H1 (cell line): ENCODE measurements at regions not wholly inside any gene's neighbourhood (a gene's known extent, or its start where the extent isn't known, plus 50 kb on each side); places are given as distances from the start of the nearest gene placed in this dataset.

Experiments used
- CTCF ChIA-PET: fragments of 300-600 bp; sonication (Branson Sonifier 250); formaldehyde crosslinking; loops from one replicate; lab custom pipeline; 2021; ENCODE audit not compliant: partially characterized antibody; lab: Charles Lee
- POLR2A ChIA-PET: fragments of 300-600 bp; sonication (Branson Sonifier 250); formaldehyde crosslinking; loops from one replicate; lab custom pipeline; 2021; ENCODE audit warnings: inconsistent platforms; ENCODE audit not compliant: partially characterized antibody; lab: Charles Lee
- DNase-seq, 2 experiments: peaks; one replicate each; pipeline versions ENCODE4 v3.0.0 to v3.0.0-alpha.2; 2010 to 2022; ENCODE audit warnings: low spot score in 2 of 2, low read depth in 1 of 2, mixed read lengths in 1 of 2
- FAIRE-seq: peaks from 2 replicates; lab custom pipeline; 2011; peaks lifted over from hg19 to GRCh38; lab: Jason Lieb, UNC
- H2AFZ ChIP-seq: 2 replicates; pipeline ENCODE4 v1.8.1; 2012; ENCODE audit warnings: low read length, inconsistent platforms
- H2AK5ac ChIP-seq: 2 replicates; pipeline ENCODE4 v1.6.1; 2013; ENCODE audit warnings: low read depth, low read length
- H2BK120ac ChIP-seq: replicated peaks from 2 replicates; pipeline ENCODE3; 2013; ENCODE audit warnings: low read depth, low read length, inconsistent platforms
- H2BK12ac ChIP-seq: 2 replicates; pipeline ENCODE4 v1.6.1; 2013; ENCODE audit warnings: low read depth, low read length
- H2BK15ac ChIP-seq: 2 replicates; pipeline ENCODE4 v1.6.1; 2013; ENCODE audit warnings: low read length
- H2BK20ac ChIP-seq: 2 replicates; pipeline ENCODE4 v1.6.1; 2013; ENCODE audit warnings: low read length
- H2BK5ac ChIP-seq: 2 replicates; pipeline ENCODE4 v1.6.1; 2013; ENCODE audit warnings: low read depth, low read length
- H3K14ac ChIP-seq: 2 replicates; pipeline ENCODE4 v1.6.1; 2013; ENCODE audit warnings: inconsistent platforms; ENCODE audit not compliant: insufficient read length
- H3K18ac ChIP-seq: 2 replicates; pipeline ENCODE4 v1.6.1; 2013; ENCODE audit warnings: low read length; ENCODE audit errors: extremely low read depth
- H3K23ac ChIP-seq: 2 replicates; pipeline ENCODE4 v1.6.1; 2013; ENCODE audit warnings: inconsistent platforms; ENCODE audit not compliant: insufficient read length
- H3K23me2 ChIP-seq: 2 replicates; pipeline ENCODE4 v1.6.1; 2013; ENCODE audit warnings: low read depth, low read length
- H3K27ac ChIP-seq: 2 replicates; pipeline ENCODE4 v1.6.1; 2011; ENCODE audit warnings: low read depth, low read length, inconsistent platforms
- H3K27me3 ChIP-seq, 4 experiments: replicated peaks in 1 of 4; 1 replicate in 1 of 4; 2 replicates in 3 of 4; pipeline versions ENCODE4 v1.6.1 to v1.8.1; 2011 to 2013; ENCODE audit warnings: low read length in 3 of 4, mild to moderate bottlenecking in 3 of 4, inconsistent platforms in 2 of 4, mixed read lengths in 2 of 4, moderate library complexity in 1 of 4; ENCODE audit not compliant: control insufficient read depth in 3 of 4, insufficient read depth in 3 of 4; ENCODE audit errors: extremely low read depth in 1 of 4
- H3K36me3 ChIP-seq, 4 experiments: 2 replicates each; pipeline versions ENCODE4 v1.6.1 to v1.8.1; 2011 to 2013; ENCODE audit warnings: mild to moderate bottlenecking in 4 of 4, low read length in 3 of 4, moderate library complexity in 2 of 4, control low read depth in 1 of 4, inconsistent platforms in 1 of 4; ENCODE audit not compliant: insufficient read depth in 4 of 4, control insufficient read depth in 2 of 4
- H3K4ac ChIP-seq: replicated peaks from 2 replicates; pipeline ENCODE3; 2013; ENCODE audit warnings: low read length, low read depth, mixed read lengths, inconsistent platforms; ENCODE audit not compliant: insufficient read length
- H3K4me1 ChIP-seq, 4 experiments: replicated peaks in 1 of 4; 1 replicate in 1 of 4; 2 replicates in 3 of 4; pipeline versions ENCODE4 v1.6.1 to v1.8.1; 2011 to 2013; ENCODE audit warnings: low read length in 3 of 4, inconsistent platforms in 2 of 4, mixed read lengths in 1 of 4; ENCODE audit not compliant: insufficient read depth in 4 of 4, control insufficient read depth in 3 of 4
- H3K4me2 ChIP-seq, 2 experiments: 2 replicates each; pipeline versions ENCODE4 v1.6.1 to v1.8.1; 2011 to 2013; ENCODE audit warnings: low read depth in 2 of 2, low read length in 2 of 2, control low read depth in 1 of 2, inconsistent platforms in 1 of 2, mild to moderate bottlenecking in 1 of 2; ENCODE audit not compliant: insufficient read depth in 1 of 2
- H3K4me3 ChIP-seq, 4 experiments: fragments of 200-600, 300-600 bp in 1 of 4; sonication (generic), shearing (Covaris generic), sonication (Bioruptor Twin) in 1 of 4; 2 replicates each; pipeline versions ENCODE4 v1.5.1 to v1.8.1; 2011 to 2016; ENCODE audit warnings: low read length in 4 of 4, low read depth in 3 of 4, control low read depth in 2 of 4, inconsistent platforms in 2 of 4, mild to moderate bottlenecking in 2 of 4, mixed read lengths in 1 of 4, moderate library complexity in 1 of 4; ENCODE audit not compliant: insufficient read depth in 2 of 4; ENCODE audit errors: extremely low read depth in 1 of 4
- H3K56ac ChIP-seq: replicated peaks from 2 replicates; pipeline ENCODE3; 2013; ENCODE audit warnings: low read depth, mild to moderate bottlenecking, mixed read lengths, low read length, inconsistent platforms; ENCODE audit not compliant: insufficient read length
- H3K79me1 ChIP-seq: 2 replicates; pipeline ENCODE4 v1.6.1; 2013; ENCODE audit warnings: low read depth, low read length, control low read depth
- H3K79me2 ChIP-seq, 2 experiments: 2 replicates each; pipeline versions ENCODE4 v1.6.1 to v1.8.1; 2012 to 2013; ENCODE audit warnings: low read length in 2 of 2, mild to moderate bottlenecking in 2 of 2, inconsistent platforms in 1 of 2; ENCODE audit not compliant: insufficient read depth in 2 of 2, control insufficient read depth in 1 of 2
- H3K9ac ChIP-seq, 4 experiments: replicated peaks in 1 of 4; 1 replicate in 1 of 4; 2 replicates in 3 of 4; pipeline versions ENCODE4 v1.6.1 to v1.8.1; 2011 to 2013; ENCODE audit warnings: low read depth in 3 of 4, low read length in 3 of 4, control low read depth in 2 of 4, mild to moderate bottlenecking in 2 of 4, moderate library complexity in 2 of 4, inconsistent platforms in 1 of 4; ENCODE audit errors: extremely low read depth in 1 of 4
- H3K9me3 ChIP-seq, 2 experiments: 2 replicates each; pipeline versions ENCODE4 v1.6.1 to v1.8.1; 2012 to 2013; ENCODE audit warnings: mild to moderate bottlenecking in 2 of 2, moderate library complexity in 2 of 2, control low read depth in 1 of 2, inconsistent platforms in 1 of 2, low read depth in 1 of 2, low read length in 1 of 2, mixed read lengths in 1 of 2; ENCODE audit not compliant: insufficient read depth in 2 of 2
- H4K20me1 ChIP-seq, 2 experiments: replicated peaks in 1 of 2; 2 replicates each; pipeline versions ENCODE3 to v1.8.1; 2011 to 2013; ENCODE audit warnings: inconsistent platforms in 2 of 2, low read length in 2 of 2, mild to moderate bottlenecking in 1 of 2; ENCODE audit not compliant: insufficient read depth in 2 of 2, control insufficient read depth in 1 of 2
- H4K5ac ChIP-seq: 2 replicates; pipeline ENCODE4 v1.6.1; 2013; ENCODE audit warnings: low read length, low read depth, mixed read lengths, inconsistent platforms; ENCODE audit not compliant: insufficient read length
- H4K8ac ChIP-seq: 2 replicates; pipeline ENCODE4 v1.8.0; 2013; ENCODE audit warnings: mild to moderate bottlenecking, moderate library complexity, low read length, inconsistent platforms; ENCODE audit not compliant: insufficient read depth; ENCODE audit errors: extremely low read depth
- H4K91ac ChIP-seq: replicated peaks from 2 replicates; pipeline ENCODE3; 2013; ENCODE audit warnings: low read length, mixed read lengths, inconsistent platforms; ENCODE audit not compliant: insufficient read length
- BRCA1 ChIP-seq: IDR thresholded peaks from 2 replicates; pipeline ENCODE4 v1.6.1; 2012; ENCODE audit warnings: low read depth, low read length, improper control_type of control experiment
- CHD2 ChIP-seq: IDR thresholded peaks from 2 replicates; pipeline ENCODE4 v1.6.1; 2012; ENCODE audit warnings: low read length, improper control_type of control experiment
- CTBP2 ChIP-seq: IDR thresholded peaks from 2 replicates; pipeline ENCODE4 v1.7.0; 2011; ENCODE audit warnings: borderline replicate concordance, mild to moderate bottlenecking, moderate library complexity, mixed read lengths, low read length; ENCODE audit not compliant: insufficient read depth, insufficient read length
- EP300 ChIP-seq, 2 experiments: IDR thresholded peaks; 1 replicate in 1 of 2; 2 replicates in 1 of 2; pipeline ENCODE4 v1.6.1; 2011 to 2012; ENCODE audit warnings: low read depth in 2 of 2, low read length in 2 of 2, mild to moderate bottlenecking in 2 of 2, borderline replicate concordance in 1 of 2, inconsistent platforms in 1 of 2, moderate library complexity in 1 of 2
- FOSL1 ChIP-seq: IDR thresholded peaks from 2 replicates; pipeline ENCODE4 v1.6.1; 2011; ENCODE audit warnings: mild to moderate bottlenecking, low read depth, low read length, moderate library complexity; ENCODE audit not compliant: insufficient read depth
- KDM1A ChIP-seq: fragments of 200-600, 300-600 bp; sonication (generic); IDR thresholded peaks from 2 replicates; pipeline ENCODE4 v1.7.1; 2016; ENCODE audit warnings: mild to moderate bottlenecking, low read length, borderline replicate concordance
- NRF1 ChIP-seq: IDR thresholded peaks from 2 replicates; pipeline ENCODE4 v1.6.1; 2011; ENCODE audit warnings: mild to moderate bottlenecking, low read depth, low read length, improper control_type of control experiment
- PHF8 ChIP-seq: fragments of 200-600 bp; sonication (generic); conservative IDR thresholded peaks from 2 replicates; pipeline ENCODE4 v1.7.1; 2012; ENCODE audit warnings: low read depth, mild to moderate bottlenecking, inconsistent platforms, low read length, moderate library complexity
- POLR2A ChIP-seq, 2 experiments: IDR thresholded peaks; 1 replicate in 1 of 2; 2 replicates in 1 of 2; pipeline ENCODE4 v1.6.1; 2011; ENCODE audit warnings: low read depth in 2 of 2, low read length in 2 of 2, mild to moderate bottlenecking in 2 of 2; ENCODE audit errors: control extremely low read depth in 1 of 2
- SP1 ChIP-seq: IDR thresholded peaks from 2 replicates; pipeline ENCODE4 v1.6.1; 2011; ENCODE audit warnings: low read depth, low read length
- SP2 ChIP-seq: IDR thresholded peaks from 2 replicates; pipeline ENCODE4 v1.6.1; 2012; ENCODE audit warnings: mild to moderate bottlenecking, low read length, inconsistent platforms
- WGBS, 2 experiments: shearing (Covaris generic) in 1 of 2; methylation state at CpG; one replicate each; pipeline versions ENCODE4 v1.1.6 to v1.1.7; 2013 to 2015; ENCODE audit warnings: low lambda C conversion rate in 2 of 2, mixed read lengths in 2 of 2, inconsistent platforms in 1 of 2, low coverage in 1 of 2, missing lambda C conversion rate in 1 of 2; ENCODE audit not compliant: insufficient replicate concordance in 2 of 2, insufficient coverage in 1 of 2, insufficient read length in 1 of 2; ENCODE audit errors: extremely low coverage in 1 of 2, missing lambda C conversion rate in 1 of 2; 5-methylcytosine and 5-hydroxymethylcytosine counted together
- TF ChIP-seq, protein P1 (sequence below): IDR thresholded peaks from 2 replicates; pipeline ENCODE4 v1.6.1; 2011; ENCODE audit warnings: low read length, improper control_type of control experiment
- TF ChIP-seq, protein P2 (sequence below): IDR thresholded peaks from 2 replicates; pipeline ENCODE4 v1.6.1; 2012; ENCODE audit warnings: inconsistent platforms

DNA sequence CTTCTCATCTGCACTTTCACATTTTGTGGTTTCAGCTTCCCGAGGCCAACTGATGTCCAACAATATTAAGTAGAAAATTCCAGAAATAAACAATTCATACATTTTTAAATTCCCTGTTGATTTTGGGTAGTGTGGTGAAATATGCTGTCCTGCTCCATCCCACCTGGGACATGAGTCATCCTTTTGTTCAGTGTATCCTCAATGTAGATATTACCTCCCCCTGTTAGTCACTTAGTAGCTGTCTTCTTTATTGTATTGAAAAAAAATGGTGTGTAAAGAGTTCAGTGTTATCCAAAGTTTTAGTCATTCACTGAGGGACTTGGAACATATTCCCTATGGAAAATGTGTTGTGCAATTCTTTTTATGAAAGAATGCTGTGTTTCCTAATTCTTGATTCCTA lies 348.1 kb downstream of the SOCS6 start:
- no peak overlapping the region for H3K9ac ChIP-seq
- no peak overlapping the region for H2BK120ac ChIP-seq
- H4K8ac ChIP-seq, result no peak overlapping the region
- H3K4me1 ChIP-seq, result no peaks in the 10 kb centered on the region
- no peak overlapping the region for H2AK5ac ChIP-seq
- H4K91ac ChIP-seq, result no peak overlapping the region
- H2BK15ac ChIP-seq, result no peak overlapping the region
- H2BK12ac ChIP-seq, result no peak overlapping the region
- DNase-seq, result no peak
- 93% methylated on average over 1 of the region's 1 CpG; no CpG with 5 or more reads in 1 of the 2 experiments for WGBS, 2 experiments
- H3K23ac ChIP-seq, result no peak overlapping the region
- POLR2A ChIA-PET, result no interaction called here
- H3K14ac ChIP-seq, result no peak overlapping the region
- no peak overlapping the region for H2AFZ ChIP-seq
- H3K23me2 ChIP-seq, result no peaks in the 10 kb centered on the region
- H4K20me1 ChIP-seq, result no peaks in the 10 kb centered on the region
- no peaks in the 10 kb centered on the region for H3K79me2 ChIP-seq
- no peak overlapping the region for H2BK5ac ChIP-seq
- no peak overlapping the region for H2BK20ac ChIP-seq
- no peak overlapping the region for H3K18ac ChIP-seq
- H3K9me3 ChIP-seq, result peaks cover 54% of the 10 kb centered on the region in 2 experiments
- no peaks in the 10 kb centered on the region for H3K36me3 ChIP-seq
- H3K4ac ChIP-seq, result no peak overlapping the region
- no peak overlapping the region for H3K4me3 ChIP-seq
- no peaks in the 10 kb centered on the region for H3K27me3 ChIP-seq
- H3K56ac ChIP-seq, result no peak overlapping the region
- H3K79me1 ChIP-seq, result no peaks in the 10 kb centered on the region
- CTCF ChIA-PET, result no interaction called here
- no peak overlapping the region for H3K27ac ChIP-seq
- H4K5ac ChIP-seq, result no peak overlapping the region
- FAIRE-seq, result no peak
- H3K4me2 ChIP-seq, result no peak overlapping the region
- TF ChIP-seq CHD2 (no peak), NRF1 (no peak), EP300 (IDR thresholded peaks at IDR 0.05; ENCODE audit: borderline replicate concordance in 1 of 2, low read depth in 2 of 2, low read length in 2 of 2) (no peak), CTBP2 (no peak), BRCA1 (no peak), POLR2A (IDR thresholded peaks at IDR 0.05; ENCODE audit: control extremely low read depth in 1 of 2, low read depth in 2 of 2, low read length in 2 of 2) (no peak), KDM1A (no peak), PHF8 (no peak), FOSL1 (no peak), SP1 (no peak), SP2 (no peak)
- TF ChIP-seq, protein P1, sequence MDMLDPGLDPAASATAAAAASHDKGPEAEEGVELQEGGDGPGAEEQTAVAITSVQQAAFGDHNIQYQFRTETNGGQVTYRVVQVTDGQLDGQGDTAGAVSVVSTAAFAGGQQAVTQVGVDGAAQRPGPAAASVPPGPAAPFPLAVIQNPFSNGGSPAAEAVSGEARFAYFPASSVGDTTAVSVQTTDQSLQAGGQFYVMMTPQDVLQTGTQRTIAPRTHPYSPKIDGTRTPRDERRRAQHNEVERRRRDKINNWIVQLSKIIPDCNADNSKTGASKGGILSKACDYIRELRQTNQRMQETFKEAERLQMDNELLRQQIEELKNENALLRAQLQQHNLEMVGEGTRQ, result no peak
- TF ChIP-seq, protein P2, sequence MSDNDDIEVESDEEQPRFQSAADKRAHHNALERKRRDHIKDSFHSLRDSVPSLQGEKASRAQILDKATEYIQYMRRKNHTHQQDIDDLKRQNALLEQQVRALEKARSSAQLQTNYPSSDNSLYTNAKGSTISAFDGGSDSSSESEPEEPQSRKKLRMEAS, result no peak
